GM06990 (cell line): ENCODE measurements at regions not wholly inside any gene's neighbourhood (a gene's known extent, or its start where the extent isn't known, plus 50 kb on each side); places are given as distances from the start of the nearest gene placed in this dataset.

Source experiments
- DNase-seq: peaks from one replicate; pipeline ENCODE4 v3.0.0-alpha.2; 2011; ENCODE audit not compliant: insufficient read length; ENCODE audit errors: extremely low read depth
- H3K27me3 ChIP-seq: replicated peaks from 2 replicates; pipeline ENCODE4 v1.6.0; 2011; ENCODE audit warnings: low read length; ENCODE audit not compliant: control insufficient read depth, insufficient read depth
- H3K36me3 ChIP-seq: 2 replicates; pipeline ENCODE4 v1.5.1; 2011; ENCODE audit warnings: low read length; ENCODE audit not compliant: control insufficient read depth, insufficient read depth
- H3K4me3 ChIP-seq: replicated peaks from 2 replicates; pipeline ENCODE4 v1.5.1; 2011; ENCODE audit warnings: low read depth, mild to moderate bottlenecking, control low read depth, low read length
- CTCF ChIP-seq: IDR thresholded peaks from 2 replicates; pipeline ENCODE4 v1.5.1; 2011; ENCODE audit warnings: low read length, control low read depth, mild to moderate bottlenecking, inconsistent platforms; ENCODE audit not compliant: insufficient read depth, poor library complexity, severe bottlenecking

- no peak for DNase-seq
- Histone ChIP-seq H3K36me3 (no peaks in the 10 kb centered on the region), H3K4me3 (no peak overlapping the region), H3K27me3 (no peaks in the 10 kb centered on the region)
- no peak for TF ChIP-seq CTCF
These were observed 557.3 kb downstream of the CD109 start for GRCh38 chr6:74253261-74253660.

DNA sequence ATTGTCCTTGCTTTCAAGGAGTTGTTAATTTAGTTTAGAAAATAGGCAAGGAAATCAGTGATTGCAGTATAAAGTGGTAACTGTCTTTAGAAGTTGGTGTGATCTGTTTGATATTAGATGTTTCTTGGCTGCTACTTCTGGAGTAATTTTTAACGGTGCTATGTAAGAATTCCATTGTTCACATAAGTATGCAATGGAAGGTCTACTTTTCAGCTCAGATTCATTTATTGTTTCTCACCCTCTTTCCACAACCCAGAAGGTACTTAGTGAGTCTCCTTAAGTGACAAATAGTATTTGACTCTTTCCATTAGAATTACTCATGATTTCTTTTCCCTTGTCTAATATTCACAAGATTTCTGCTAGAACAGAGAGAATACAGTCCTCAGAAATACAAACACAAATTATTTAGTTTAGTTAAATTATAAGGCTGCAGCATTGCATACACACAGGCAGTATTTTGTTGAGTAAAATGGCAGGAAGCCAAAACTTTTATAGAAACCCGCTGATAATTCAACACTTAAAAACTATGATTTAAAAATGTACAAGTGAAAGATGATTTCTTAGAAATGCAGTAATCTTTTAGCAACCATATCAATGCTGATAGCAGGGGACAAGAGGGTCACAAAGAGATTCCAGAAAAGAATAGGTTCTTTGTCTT, 554.3 kb downstream of the CD109 start:
- TF ChIP-seq CTCF, result no peak
- H3K36me3 ChIP-seq, result no peaks in the 10 kb centered on the region
- no peaks in the 10 kb centered on the region for H3K27me3 ChIP-seq
- no peak overlapping the region for H3K4me3 ChIP-seq
- no peak for DNase-seq

DNA sequence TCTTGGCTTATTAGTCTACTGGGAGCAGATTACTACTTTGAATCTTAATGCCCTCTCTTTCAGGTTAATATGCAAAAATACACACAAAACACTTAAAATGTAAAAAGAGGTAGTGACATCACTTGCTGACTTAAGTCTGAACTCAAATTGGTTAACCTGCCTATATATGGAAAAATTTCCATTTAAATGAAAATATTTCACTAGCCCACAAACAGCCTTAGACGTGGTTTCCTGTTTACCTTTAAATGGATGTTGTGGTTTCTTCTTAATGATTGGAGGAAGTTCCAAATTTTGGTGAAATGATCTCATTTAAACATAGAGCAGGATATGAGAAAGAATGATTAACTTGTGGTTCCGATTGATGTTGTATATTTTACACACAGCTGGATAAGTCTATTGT, 553.7 kb downstream of the CD109 start:
- Histone ChIP-seq H3K27me3 (no peaks in the 10 kb centered on the region), H3K4me3 (no peak overlapping the region), H3K36me3 (no peaks in the 10 kb centered on the region)
- peak; percentile 5 for DNase-seq
- no peak for TF ChIP-seq CTCF

- TF ChIP-seq CTCF, result no peak
- Histone ChIP-seq H3K27me3 (no peaks in the 10 kb centered on the region), H3K36me3 (no peaks in the 10 kb centered on the region), H3K4me3 (no peak overlapping the region)
- DNase-seq, result no peak
These were observed 553.0 kb downstream of the CD109 start for GRCh38 chr6:74248966-74249365.

- no peak overlapping the region for H3K4me3 ChIP-seq
These were observed 526.8 kb downstream of the CD109 start for GRCh38 chr6:74222768-74223333.

More at GRCh38 chr6:74222768-74223333, 526.8 kb downstream of the CD109 start:
- Histone ChIP-seq H3K36me3 (no peaks in the 10 kb centered on the region), H3K27me3 (no peaks in the 10 kb centered on the region)
- no peak for TF ChIP-seq CTCF
- no peak for DNase-seq
